GM18867 (cell line): ENCODE measurements at regions not wholly inside any gene's neighbourhood (a gene's known extent, or its start where the extent isn't known, plus 50 kb on each side); places are given as distances from the start of the nearest gene placed in this dataset.

Source experiments
- ATAC-seq: cut with Tn5 transposase; IDR thresholded peaks from one replicate; pipeline ENCODE4 v1.9.1; 2021; ENCODE audit warnings: mild to moderate bottlenecking, moderate library complexity; ENCODE audit not compliant: unreplicated experiment

DNA sequence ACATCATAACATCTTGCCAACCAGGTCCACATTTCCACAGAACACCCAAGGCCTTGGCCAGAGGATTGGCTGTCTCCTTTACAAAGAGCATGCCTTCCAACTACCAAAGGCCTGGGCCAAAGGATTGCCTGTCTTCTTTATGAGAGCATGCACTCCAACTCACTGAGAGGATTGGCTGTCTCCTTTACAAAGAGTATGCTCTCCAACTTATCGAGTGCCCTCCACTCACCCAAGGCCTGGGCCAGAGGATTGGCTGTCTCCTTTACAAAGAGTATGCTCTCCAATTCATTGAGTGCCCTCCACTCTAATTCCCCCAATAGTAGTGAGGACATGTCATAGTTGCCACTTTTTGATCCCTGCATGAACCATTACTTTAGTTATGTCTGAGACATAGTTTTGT, 79.9 kb upstream of the TAS2R1 start:
- no peak for ATAC-seq

DNA sequence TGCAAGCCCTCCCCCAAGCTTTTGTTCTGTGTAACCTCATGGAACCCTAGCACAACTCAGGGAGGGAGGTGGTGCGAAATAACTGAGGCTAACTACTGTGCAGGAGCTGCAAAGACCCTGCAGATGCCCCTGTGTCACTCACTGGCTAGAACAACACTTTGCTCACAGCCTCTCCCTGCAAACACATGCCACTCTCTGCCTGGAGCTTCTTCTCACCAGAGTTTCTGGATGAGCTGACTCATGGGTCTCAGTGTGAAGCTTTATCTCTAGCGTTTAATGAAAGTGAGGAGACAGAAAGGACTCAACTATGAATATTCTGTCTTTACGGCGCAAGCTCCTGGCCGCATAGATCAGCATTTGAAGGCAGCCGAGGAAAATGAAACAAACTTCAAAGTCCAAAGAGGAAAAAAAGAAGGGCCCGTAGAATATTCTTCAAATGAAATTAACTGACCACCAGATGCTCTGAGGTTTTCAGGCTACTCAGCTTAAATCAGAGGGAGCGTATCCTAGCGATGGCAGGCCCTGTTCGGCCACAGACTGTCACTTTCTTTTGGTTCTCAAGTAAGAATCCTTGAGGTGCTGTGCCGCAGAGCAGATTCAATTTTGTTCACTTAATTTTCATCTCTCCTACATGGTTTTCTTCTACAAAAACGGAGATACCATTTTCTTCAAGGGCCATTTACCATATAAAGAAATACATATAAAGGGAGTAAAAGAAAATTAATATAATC, 77.7 kb upstream of the TAS2R1 start:
- no peak for ATAC-seq

GRCh38 chr5:9699681-9700080, 69.5 kb upstream of the TAS2R1 start:
- no peak for ATAC-seq

- no peak for ATAC-seq
Observed at GRCh38 chr5:9698841-9699240, 68.7 kb upstream of the TAS2R1 start.

DNA sequence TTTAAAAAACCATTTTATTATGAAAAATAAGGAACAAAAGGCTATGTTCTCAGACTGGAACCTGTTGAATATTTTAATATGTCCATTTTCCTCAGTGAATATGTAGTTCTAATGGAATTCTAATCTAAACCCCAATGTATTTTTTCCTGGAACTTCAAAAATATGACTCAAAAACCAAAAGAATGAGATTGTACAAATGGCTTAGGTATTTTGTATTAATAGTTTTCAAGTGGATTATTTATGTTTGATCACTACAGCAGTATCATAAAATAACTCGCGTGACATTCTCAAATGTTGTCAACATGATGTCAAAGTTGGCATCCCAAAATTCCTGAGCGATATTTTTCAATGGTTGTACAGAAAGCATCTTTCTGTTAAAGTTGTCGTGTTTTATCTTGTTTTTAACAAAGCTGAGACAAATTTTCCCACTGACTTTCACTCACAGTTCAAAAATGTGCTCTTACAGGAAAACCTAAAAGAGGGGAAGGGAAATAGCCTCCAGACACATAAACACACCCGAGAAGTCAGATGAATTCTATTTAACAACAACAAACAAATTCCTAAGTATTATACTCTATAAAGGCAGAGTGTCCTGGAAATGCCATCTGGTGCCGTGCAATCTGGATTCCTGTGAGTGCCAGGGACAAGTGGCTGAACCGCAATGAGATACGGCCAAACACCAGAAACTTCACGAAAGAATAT, 68.1 kb upstream of the TAS2R1 start:
- ATAC-seq = no peak

DNA sequence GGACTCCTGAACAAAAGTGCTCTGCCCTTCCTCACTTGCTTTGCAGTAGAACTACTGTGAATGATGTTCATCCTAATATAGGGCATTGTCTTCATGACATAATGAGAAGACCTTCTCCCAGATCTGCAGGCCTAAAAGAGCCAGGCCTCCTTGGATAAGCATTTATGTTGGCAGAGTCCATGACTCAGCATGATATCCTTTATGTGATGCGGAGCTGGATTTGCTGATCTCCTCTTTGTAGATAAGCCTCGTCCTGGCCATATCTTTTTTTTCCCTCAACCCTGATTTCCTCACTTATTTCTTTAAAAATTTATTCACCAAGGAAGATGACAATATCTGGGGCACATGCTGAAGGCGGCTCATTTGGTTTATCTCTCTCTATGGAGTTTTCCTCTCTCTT, 62.4 kb upstream of the TAS2R1 start:
- ATAC-seq = no peak

DNA sequence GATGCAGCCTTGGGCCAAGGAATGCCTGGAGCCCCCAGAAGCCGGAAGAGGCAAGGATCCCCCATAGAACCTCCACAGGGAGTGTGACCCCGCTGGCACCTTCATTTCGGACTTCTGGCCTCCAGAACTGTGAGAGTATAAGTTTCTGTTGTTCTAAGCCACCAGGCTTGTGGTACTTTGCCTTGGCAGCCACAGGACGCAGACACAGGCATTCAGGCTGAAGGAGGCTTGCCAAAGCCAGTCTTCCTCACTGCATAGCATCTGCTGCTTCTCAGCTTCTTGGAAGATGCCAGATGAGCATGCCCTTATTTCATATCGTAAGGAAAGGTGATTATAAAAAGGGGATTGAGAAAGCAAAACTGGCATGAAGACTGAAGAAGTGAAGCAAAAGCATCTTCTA, 61.1 kb upstream of the TAS2R1 start:
- ATAC-seq = no peak

DNA sequence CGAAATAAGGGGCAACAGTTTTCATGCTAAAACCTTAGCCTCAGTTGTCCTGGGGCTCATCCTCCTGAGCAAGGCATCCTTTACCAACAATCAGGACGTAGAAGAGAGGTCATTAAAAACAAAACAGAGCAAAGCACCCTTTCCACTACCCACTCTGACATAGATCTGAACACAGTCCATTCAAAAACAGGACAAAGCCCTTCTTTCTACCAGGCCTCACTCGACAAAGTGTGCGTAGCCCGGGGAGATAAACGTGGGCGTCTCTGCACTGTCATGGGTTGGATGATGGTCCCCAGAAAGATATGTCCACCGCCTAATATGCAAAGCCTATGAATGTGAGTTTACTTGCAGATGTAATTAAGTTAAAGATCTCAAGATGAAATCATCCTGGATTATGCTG, 60.6 kb upstream of the TAS2R1 start:
- no peak for ATAC-seq

- ATAC-seq = no peak
Observed at GRCh38 chr5:9686216-9686615, 56.1 kb upstream of the TAS2R1 start.

DNA sequence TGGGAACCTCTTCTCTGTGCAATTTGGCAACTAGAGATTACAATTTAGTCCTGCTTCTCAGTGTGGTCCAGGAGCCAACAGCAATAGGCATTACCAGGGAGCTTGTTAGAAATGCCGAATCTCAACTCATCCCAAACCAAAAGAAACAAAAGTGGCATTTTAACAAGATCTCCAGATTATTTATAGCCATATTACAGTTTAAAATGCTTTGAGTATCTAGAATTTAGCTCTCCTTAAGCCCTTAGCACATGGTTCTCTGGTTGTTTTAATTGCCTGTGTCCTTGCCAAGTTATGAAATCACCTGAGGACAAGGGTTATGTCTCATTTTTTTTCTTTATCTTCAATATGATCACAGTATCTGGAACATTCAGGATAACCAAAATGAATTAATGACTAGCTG, 51.6 kb upstream of the TAS2R1 start:
- ATAC-seq = no peak
